ENCODE measurements at regions not wholly inside any gene's neighbourhood (a gene's known extent, or its start where the extent isn't known, plus 50 kb on each side); places are given as distances from the start of the nearest gene placed in this dataset.

DNA sequence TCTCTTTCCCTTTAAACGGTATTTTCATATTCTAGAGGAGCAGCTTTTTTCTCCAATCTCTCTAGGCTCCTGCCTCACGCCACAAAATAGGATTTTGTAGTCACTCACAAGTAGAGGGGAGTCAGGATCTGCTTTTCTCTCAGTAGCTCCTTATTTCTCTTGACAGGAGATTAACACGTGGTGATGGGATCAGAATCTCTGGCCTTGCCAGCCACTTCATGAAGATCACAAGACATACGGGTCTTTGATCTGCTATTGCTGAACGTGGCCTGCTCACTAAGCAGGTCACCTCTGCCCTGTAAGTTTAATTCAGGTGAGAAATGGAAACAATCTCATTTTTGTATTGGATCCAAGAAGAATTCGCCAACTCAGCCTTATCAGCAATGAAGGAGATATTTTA is 257.5 kb downstream of the DIRAS2 start:
- no peaks in the 10 kb centered on the region for H3K4me1 ChIP-seq
- H3K27me3 ChIP-seq, result no peaks in the 10 kb centered on the region
- no peak for TF ChIP-seq POLR2AphosphoS5 (IDR thresholded peaks at IDR 0.05)
- no peak for TF ChIP-seq EP300 (IDR thresholded peaks at IDR 0.05)
- TF ChIP-seq POLR2A (IDR thresholded peaks at IDR 0.05), result no peak
- TF ChIP-seq, protein P1, sequence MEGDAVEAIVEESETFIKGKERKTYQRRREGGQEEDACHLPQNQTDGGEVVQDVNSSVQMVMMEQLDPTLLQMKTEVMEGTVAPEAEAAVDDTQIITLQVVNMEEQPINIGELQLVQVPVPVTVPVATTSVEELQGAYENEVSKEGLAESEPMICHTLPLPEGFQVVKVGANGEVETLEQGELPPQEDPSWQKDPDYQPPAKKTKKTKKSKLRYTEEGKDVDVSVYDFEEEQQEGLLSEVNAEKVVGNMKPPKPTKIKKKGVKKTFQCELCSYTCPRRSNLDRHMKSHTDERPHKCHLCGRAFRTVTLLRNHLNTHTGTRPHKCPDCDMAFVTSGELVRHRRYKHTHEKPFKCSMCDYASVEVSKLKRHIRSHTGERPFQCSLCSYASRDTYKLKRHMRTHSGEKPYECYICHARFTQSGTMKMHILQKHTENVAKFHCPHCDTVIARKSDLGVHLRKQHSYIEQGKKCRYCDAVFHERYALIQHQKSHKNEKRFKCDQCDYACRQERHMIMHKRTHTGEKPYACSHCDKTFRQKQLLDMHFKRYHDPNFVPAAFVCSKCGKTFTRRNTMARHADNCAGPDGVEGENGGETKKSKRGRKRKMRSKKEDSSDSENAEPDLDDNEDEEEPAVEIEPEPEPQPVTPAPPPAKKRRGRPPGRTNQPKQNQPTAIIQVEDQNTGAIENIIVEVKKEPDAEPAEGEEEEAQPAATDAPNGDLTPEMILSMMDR (IDR thresholded peaks at IDR 0.05), result no peak
- no peaks in the 10 kb centered on the region for H3K36me3 ChIP-seq
- ATAC-seq, result no peak
- H3K4me3 ChIP-seq, result no peak overlapping the region
- WGBS, 2 donors (ENCODE audit: low coverage in 1 of 2), result 35 to 55% methylated on average over 4 to 6 of the region's 6 CpGs
- H3K27ac ChIP-seq, result no peak overlapping the region
- no peaks in the 10 kb centered on the region for H3K9me3 ChIP-seq

DNA sequence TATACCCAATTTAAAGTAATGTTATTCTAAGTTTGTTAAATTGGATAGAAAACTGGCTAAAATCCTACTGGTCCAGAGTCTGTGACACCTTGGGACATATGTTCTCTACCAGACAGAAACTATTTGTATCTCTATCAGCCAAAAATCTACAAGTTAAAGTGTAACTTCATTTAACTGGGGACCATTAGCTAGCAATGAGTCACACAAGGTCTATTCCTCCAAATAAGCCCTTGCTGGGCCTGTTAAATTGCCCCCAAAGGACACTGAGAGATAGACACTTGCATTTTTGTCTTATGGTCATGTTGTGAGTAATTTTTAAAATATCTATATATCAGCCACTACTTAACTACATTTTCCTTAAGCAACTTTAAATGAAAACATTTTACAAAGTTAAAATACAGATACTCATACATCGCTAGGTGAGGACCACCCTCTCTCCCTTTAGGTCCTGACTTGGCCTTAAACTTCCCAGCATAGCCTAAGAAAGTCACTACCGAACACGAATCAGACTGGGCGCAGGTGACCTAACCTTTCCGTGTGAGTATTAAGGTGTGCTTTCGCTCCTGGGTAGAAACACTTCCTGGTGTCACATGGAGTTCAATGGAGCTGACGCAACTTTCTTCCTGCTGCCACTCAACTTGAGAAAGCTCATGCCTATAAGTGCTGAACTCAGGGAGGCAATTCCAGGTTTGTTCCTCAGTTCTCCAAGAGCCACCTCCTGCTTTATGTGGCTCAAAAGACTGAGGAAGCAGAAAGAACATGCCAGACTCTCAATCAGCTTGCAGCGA is 249.1 kb downstream of the DIRAS2 start:
- Histone ChIP-seq H3K9me3 (no peaks in the 10 kb centered on the region), H3K27ac (no peak overlapping the region), H3K36me3 (no peaks in the 10 kb centered on the region), H3K4me3 (no peak overlapping the region), H3K4me1 (no peaks in the 10 kb centered on the region), H3K27me3 (no peaks in the 10 kb centered on the region)
- 94 to 97% methylated on average over 6 to 7 of the region's 8 CpGs for WGBS, 2 donors (ENCODE audit: low coverage in 1 of 2)
- TF ChIP-seq EP300 (IDR thresholded peaks at IDR 0.05), result no peak
- ATAC-seq, result no peak

DNA sequence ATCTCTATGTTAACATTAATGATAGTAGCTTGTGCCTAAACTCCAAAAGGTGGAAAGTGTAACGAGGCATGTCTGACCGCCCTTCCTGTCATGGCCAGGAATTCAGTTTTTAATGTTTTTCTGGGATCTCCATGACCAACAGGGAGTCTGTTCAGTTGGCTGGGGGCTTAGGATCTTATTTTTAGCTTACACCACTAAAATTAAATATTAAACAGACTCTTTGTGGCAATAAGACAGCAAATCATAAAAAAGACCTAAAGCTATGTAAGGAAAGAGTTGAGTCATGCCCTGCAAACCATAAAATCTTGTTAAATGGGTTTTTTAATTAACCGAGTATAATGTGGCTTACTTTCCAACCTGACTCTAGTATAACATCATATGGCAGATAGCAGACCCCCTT is 247.8 kb downstream of the DIRAS2 start:
- 72 to 91% methylated on average over 3 of the region's 3 CpGs for whole genome bisulfite sequencing, 2 donors (ENCODE audit: low coverage in 1 of 2)
- ATAC-seq, result no peak
- H3K27ac ChIP-seq, result no peak overlapping the region
- TF ChIP-seq POLR2AphosphoS5 (IDR thresholded peaks at IDR 0.05) (no peak), EP300 (IDR thresholded peaks at IDR 0.05) (no peak), POLR2A (IDR thresholded peaks at IDR 0.05) (no peak)
- TF ChIP-seq, protein P1 (IDR thresholded peaks at IDR 0.05), result no peak
- no peaks in the 10 kb centered on the region for H3K4me1 ChIP-seq
- H3K36me3 ChIP-seq, result no peaks in the 10 kb centered on the region
- no peaks in the 10 kb centered on the region for H3K27me3 ChIP-seq
- H3K9me3 ChIP-seq, result no peaks in the 10 kb centered on the region
- no peak overlapping the region for H3K4me3 ChIP-seq

DNA sequence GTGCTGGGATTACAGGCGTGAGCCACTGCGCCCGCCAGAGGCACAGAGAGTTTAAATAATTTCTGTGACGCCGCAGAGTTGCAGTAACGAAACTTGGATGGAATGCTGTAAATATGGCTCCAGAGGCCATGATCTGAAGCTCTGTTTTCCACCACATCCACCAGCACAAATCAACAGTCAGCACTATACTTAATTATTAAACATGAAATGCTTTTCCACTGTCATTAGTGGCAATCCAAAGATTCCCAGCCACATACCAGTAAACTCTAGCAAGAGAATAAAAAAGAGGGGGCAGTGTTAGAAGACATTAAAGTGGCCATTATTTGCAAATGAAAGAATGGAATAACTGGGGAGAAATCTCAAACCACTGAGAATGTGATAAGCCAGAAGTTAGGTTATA is 242.5 kb downstream of the DIRAS2 start:
- 89 to 91% methylated on average over 3 to 6 of the region's 6 CpGs for WGBS, 2 donors (ENCODE audit: low coverage in 1 of 2)
- TF ChIP-seq POLR2A (IDR thresholded peaks at IDR 0.05), result no peak
- no peak for TF ChIP-seq POLR2AphosphoS5 (IDR thresholded peaks at IDR 0.05)
- TF ChIP-seq, protein P1 (IDR thresholded peaks at IDR 0.05), result no peak
- TF ChIP-seq EP300 (IDR thresholded peaks at IDR 0.05), result no peak
- Histone ChIP-seq H3K27ac (no peak overlapping the region), H3K9me3 (no peaks in the 10 kb centered on the region), H3K36me3 (no peaks in the 10 kb centered on the region), H3K4me1 (no peaks in the 10 kb centered on the region), H3K4me3 (no peak overlapping the region), H3K27me3 (no peaks in the 10 kb centered on the region)
- ATAC-seq, result no peak

DNA sequence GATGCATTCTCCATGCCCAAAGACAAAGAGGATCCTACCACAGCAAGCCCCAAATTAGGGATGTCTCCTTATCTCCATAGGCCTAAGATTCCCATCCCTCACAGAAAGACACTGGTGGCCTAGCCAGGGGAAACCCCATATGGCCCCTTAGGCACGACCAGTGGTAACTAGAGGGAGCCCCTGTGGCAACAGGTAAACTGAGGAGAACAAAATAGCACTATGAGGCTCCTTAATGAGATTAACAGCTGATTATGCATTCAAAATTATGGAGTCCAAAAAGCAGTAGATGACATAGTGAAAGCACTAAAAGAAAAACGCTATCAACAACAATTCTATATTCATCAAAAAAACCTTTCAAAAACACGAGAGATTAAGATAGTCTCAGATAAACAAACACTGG is 234.0 kb downstream of the DIRAS2 start:
- Histone ChIP-seq H3K27me3 (no peaks in the 10 kb centered on the region), H3K4me3 (no peak overlapping the region), H3K9me3 (peaks cover 0 to 12% (median 0%) of the 10 kb centered on the region in 3 donors), H3K27ac (no peak overlapping the region), H3K4me1 (no peaks in the 10 kb centered on the region), H3K36me3 (no peaks in the 10 kb centered on the region)
- no peak for TF ChIP-seq POLR2AphosphoS5 (IDR thresholded peaks at IDR 0.05)
- TF ChIP-seq, protein P1 (IDR thresholded peaks at IDR 0.05), result no peak
- no peak for TF ChIP-seq EP300 (IDR thresholded peaks at IDR 0.05)
- no peak for TF ChIP-seq POLR2A (IDR thresholded peaks at IDR 0.05)
- ATAC-seq, result no peak
- 73 to 93% methylated on average over 2 to 3 of the region's 3 CpGs for WGBS, 2 donors (ENCODE audit: low coverage in 1 of 2)

Measured in gastroesophageal sphincter (tissue), 4 donors.